ENCODE measurements at regions not wholly inside any gene's neighbourhood (a gene's known extent, or its start where the extent isn't known, plus 50 kb on each side); places are given as distances from the start of the nearest gene placed in this dataset.

DNA sequence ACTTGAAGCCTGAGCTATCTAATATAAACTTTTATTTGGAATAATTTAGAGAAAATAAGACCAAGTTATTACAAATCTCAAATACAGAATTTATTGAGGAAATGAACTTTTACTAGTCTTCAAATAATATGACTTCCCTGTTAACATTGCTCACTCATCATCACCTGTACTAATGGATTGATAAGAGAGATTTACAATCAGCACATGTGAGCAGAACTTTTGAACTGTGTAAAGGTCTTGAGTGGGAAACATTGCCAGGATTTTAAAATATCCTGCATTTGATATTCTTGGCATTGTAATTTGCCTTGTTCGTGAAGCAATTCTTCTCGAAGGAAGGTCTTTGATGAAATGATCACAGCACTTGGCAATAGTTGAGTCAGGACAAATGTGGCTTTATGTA is 111.9 kb downstream of the FGF9 start:
- TF ChIP-seq FOXP2 (optimal IDR thresholded peaks at IDR 0.05; ENCODE audit: borderline replicate concordance, extremely low read depth, extremely low read length, insufficient read depth) (no peak), POLR2AphosphoS5 (IDR thresholded peaks at IDR 0.05; ENCODE audit: low read depth, low read length) (no peak), TAF1 (IDR thresholded peaks at IDR 0.05; ENCODE audit: borderline replicate concordance, insufficient read depth, low read length) (no peak), SIN3A (IDR thresholded peaks at IDR 0.05; ENCODE audit: borderline replicate concordance, insufficient read depth, low read length) (no peak), REST (IDR thresholded peaks at IDR 0.05; ENCODE audit: insufficient read depth in 1 of 2, low read depth in 2 of 2, low read length in 2 of 2) (no peak)

- TF ChIP-seq FOXP2 (optimal IDR thresholded peaks at IDR 0.05; ENCODE audit: borderline replicate concordance, extremely low read depth, extremely low read length, insufficient read depth), result no peak
- TF ChIP-seq POLR2AphosphoS5 (IDR thresholded peaks at IDR 0.05; ENCODE audit: low read depth, low read length), result no peak
- TF ChIP-seq SIN3A (IDR thresholded peaks at IDR 0.05; ENCODE audit: borderline replicate concordance, insufficient read depth, low read length), result no peak
- no peak for TF ChIP-seq TAF1 (IDR thresholded peaks at IDR 0.05; ENCODE audit: borderline replicate concordance, insufficient read depth, low read length)
- TF ChIP-seq REST (IDR thresholded peaks at IDR 0.05; ENCODE audit: insufficient read depth in 1 of 2, low read depth in 2 of 2, low read length in 2 of 2), result no peak
Measured at GRCh38 chr13:21785990-21786389, 115.1 kb downstream of the FGF9 start.

DNA sequence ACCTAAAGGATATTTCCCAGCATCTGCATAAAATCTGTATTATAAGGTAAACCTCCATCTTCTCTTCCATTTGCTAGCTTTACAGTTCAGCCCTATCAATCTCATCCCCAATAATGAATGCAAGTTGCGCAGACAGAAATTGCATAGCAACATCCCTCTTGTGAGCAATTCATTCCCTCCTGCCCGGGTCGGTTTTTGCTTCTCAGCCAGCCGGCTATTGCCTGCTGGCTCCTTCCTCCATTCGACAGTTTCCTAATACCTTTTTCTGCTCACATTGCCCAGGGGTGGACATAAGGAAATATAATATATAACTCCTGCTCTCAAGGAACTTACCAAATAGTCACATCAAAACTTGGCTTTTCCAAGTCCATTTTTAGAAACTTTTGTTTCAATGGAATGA is 125.2 kb downstream of the FGF9 start:
- TF ChIP-seq SIN3A (IDR thresholded peaks at IDR 0.05; ENCODE audit: borderline replicate concordance, insufficient read depth, low read length), result no peak
- TF ChIP-seq FOXP2 (optimal IDR thresholded peaks at IDR 0.05; ENCODE audit: borderline replicate concordance, extremely low read depth, extremely low read length, insufficient read depth), result no peak
- no peak for TF ChIP-seq POLR2AphosphoS5 (IDR thresholded peaks at IDR 0.05; ENCODE audit: low read depth, low read length)
- no peak for TF ChIP-seq REST (IDR thresholded peaks at IDR 0.05; ENCODE audit: insufficient read depth in 1 of 2, low read depth in 2 of 2, low read length in 2 of 2)
- TF ChIP-seq TAF1 (IDR thresholded peaks at IDR 0.05; ENCODE audit: borderline replicate concordance, insufficient read depth, low read length), result no peak

GRCh38 chr13:21796775-21797514 is 126.1 kb downstream of the FGF9 start:
- TF ChIP-seq FOXP2 (optimal IDR thresholded peaks at IDR 0.05; ENCODE audit: borderline replicate concordance, extremely low read depth, extremely low read length, insufficient read depth) (no peak), REST (IDR thresholded peaks at IDR 0.05; ENCODE audit: insufficient read depth in 1 of 2, low read depth in 2 of 2, low read length in 2 of 2) (no peak), SIN3A (IDR thresholded peaks at IDR 0.05; ENCODE audit: borderline replicate concordance, insufficient read depth, low read length) (no peak), POLR2AphosphoS5 (IDR thresholded peaks at IDR 0.05; ENCODE audit: low read depth, low read length) (no peak), TAF1 (IDR thresholded peaks at IDR 0.05; ENCODE audit: borderline replicate concordance, insufficient read depth, low read length) (no peak)
